ENCODE measurements at regions not wholly inside any gene's neighbourhood (a gene's known extent, or its start where the extent isn't known, plus 50 kb on each side); places are given as distances from the start of the nearest gene placed in this dataset.
"Not testable (repeated sequence)": the region's sequence is repeated elsewhere in the genome, so short reads cannot be mapped to it uniquely, and the experiment has no call there.

DNA sequence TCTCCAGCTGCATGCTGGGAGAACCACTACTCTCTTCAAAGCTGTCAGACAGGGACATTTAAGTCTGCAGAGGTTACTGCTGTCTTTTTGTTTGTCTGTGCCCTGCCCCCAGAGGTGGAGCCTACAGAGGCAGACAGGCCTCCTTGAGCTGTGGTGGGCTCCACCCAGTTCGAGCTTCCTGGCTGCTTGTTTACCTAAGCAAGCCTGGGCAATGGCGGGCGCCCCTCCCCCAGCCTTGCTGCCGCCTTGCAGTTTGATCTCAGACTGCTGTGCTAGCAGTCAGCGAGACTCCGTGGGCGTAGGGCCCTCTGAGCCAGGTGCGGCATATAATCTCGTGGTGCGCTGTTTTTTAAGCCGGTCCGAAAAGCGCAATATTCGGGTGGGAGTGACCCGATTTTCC, 215.0 kb downstream of the STIM2 start:
- H3K4me1 ChIP-seq; H3K4me3 ChIP-seq; intact Hi-C loops (cut with DNase I); DNase-seq (ENCODE audit: low spot score in 2 of 2); H3K36me3 ChIP-seq; H3K27ac ChIP-seq; H3K9me3 ChIP-seq; H3K27me3 ChIP-seq: not testable (repeated sequence)

- H3K4me3 ChIP-seq = no peak overlapping the region
- H3K9me3 ChIP-seq = no peaks in the 10 kb centered on the region
- H3K36me3 ChIP-seq = no peaks in the 10 kb centered on the region
- TF ChIP-seq, protein P1, sequence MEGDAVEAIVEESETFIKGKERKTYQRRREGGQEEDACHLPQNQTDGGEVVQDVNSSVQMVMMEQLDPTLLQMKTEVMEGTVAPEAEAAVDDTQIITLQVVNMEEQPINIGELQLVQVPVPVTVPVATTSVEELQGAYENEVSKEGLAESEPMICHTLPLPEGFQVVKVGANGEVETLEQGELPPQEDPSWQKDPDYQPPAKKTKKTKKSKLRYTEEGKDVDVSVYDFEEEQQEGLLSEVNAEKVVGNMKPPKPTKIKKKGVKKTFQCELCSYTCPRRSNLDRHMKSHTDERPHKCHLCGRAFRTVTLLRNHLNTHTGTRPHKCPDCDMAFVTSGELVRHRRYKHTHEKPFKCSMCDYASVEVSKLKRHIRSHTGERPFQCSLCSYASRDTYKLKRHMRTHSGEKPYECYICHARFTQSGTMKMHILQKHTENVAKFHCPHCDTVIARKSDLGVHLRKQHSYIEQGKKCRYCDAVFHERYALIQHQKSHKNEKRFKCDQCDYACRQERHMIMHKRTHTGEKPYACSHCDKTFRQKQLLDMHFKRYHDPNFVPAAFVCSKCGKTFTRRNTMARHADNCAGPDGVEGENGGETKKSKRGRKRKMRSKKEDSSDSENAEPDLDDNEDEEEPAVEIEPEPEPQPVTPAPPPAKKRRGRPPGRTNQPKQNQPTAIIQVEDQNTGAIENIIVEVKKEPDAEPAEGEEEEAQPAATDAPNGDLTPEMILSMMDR (IDR thresholded peaks at IDR 0.05) = no peak
- no peak overlapping the region for H3K27ac ChIP-seq
- no peaks in the 10 kb centered on the region for H3K4me1 ChIP-seq
- no peaks in the 10 kb centered on the region for H3K27me3 ChIP-seq
- no peak for DNase-seq (ENCODE audit: low spot score in 2 of 2)
- intact Hi-C loops (cut with DNase I) = no loop called here
Measured at GRCh38 chr4:27078934-27079455, 218.4 kb downstream of the STIM2 start.

DNA sequence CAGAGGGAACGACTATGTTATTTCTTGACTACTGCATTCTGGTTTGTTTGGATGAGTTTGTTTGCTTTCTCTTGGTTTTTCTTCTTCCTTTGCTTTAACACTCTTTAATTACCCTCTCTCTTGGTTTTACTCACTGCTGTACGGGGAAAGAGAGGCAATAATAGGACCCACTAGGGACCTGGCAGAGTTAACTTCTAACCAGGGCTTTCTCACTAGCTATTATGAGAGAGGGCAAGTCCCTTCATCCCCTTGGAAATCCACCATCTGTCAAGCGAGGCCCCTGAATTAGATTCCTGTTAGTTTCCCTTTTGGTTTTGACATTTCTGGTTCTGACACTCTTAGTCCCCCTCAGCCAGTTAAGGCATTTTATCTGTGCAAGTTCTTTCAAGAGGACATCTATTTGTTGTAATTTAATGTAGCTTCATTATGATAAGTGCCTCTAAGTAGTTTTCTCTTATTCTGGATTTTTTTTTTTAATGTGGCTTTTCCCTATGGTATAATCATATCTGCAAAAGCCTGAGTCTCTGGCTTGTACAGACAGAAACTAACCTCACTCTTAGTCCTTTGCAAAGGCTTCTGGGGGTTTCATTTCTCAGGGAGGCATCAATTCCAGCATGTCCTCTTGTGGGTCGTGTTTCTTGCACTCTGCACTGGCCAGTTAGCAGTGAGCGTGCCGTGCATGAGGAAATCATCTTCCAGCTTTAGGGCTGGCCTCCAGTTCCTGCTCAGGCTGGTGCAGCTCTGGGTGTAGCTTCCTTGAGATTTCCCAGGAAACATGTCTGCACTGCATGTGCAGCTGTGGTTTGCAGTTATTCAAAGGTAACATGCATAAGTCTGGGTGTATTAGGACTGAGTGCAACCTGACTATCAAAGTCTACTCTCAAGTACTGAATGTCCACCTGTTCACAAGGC, 221.3 kb downstream of the STIM2 start:
- no peak overlapping the region for H3K4me3 ChIP-seq
- no peaks in the 10 kb centered on the region for H3K36me3 ChIP-seq
- no peak overlapping the region for H3K27ac ChIP-seq
- H3K9me3 ChIP-seq = no peaks in the 10 kb centered on the region
- intact Hi-C loops (cut with DNase I) = no loop called here
- no peaks in the 10 kb centered on the region for H3K4me1 ChIP-seq
- TF ChIP-seq, protein P1 (IDR thresholded peaks at IDR 0.05) = no peak
- no peak for DNase-seq (ENCODE audit: low spot score in 2 of 2)
- no peaks in the 10 kb centered on the region for H3K27me3 ChIP-seq

DNA sequence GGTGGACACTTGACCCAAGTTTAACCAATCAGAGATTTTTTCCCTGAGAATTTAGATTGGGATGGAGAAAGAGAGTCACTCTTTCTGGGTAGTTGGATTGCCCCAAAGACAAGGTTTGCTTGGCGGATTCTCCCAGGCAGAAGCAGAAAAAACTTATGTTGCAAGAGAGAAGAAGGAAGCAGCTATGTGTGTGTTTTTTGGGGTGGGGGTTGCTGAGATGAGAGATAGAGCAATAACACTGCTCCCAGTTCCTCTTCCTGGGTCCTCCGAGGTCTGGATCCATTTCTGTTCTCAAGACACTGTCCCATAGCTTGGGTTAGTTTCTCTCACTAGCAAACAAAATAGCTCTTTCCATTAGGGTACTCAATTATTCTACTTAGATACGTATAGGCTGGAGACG, 222.1 kb downstream of the STIM2 start:
- H3K9me3 ChIP-seq = no peaks in the 10 kb centered on the region
- no peak for DNase-seq (ENCODE audit: low spot score in 2 of 2)
- H3K27ac ChIP-seq = no peak overlapping the region
- H3K27me3 ChIP-seq = no peaks in the 10 kb centered on the region
- no peaks in the 10 kb centered on the region for H3K36me3 ChIP-seq
- H3K4me3 ChIP-seq = no peak overlapping the region
- no peaks in the 10 kb centered on the region for H3K4me1 ChIP-seq
- intact Hi-C loops (cut with DNase I) = no loop called here
- TF ChIP-seq, protein P1 (IDR thresholded peaks at IDR 0.05) = no peak

- intact Hi-C loops (cut with DNase I) = no loop called here
- Histone ChIP-seq H3K9me3 (no peaks in the 10 kb centered on the region), H3K4me1 (no peaks in the 10 kb centered on the region), H3K36me3 (no peaks in the 10 kb centered on the region), H3K27me3 (no peaks in the 10 kb centered on the region), H3K27ac (no peak overlapping the region), H3K4me3 (peak overlapping the region; percentile 24 to 28)
- TF ChIP-seq, protein P1 (IDR thresholded peaks at IDR 0.05) = no peak
- no peak for DNase-seq (ENCODE audit: low spot score in 2 of 2)
Measured at GRCh38 chr4:27084685-27085361, 224.2 kb downstream of the STIM2 start.

GRCh38 chr4:27085396-27085795, 224.8 kb downstream of the STIM2 start:
- TF ChIP-seq, protein P1 (IDR thresholded peaks at IDR 0.05) = no peak
- Histone ChIP-seq H3K4me1 (no peaks in the 10 kb centered on the region), H3K9me3 (no peaks in the 10 kb centered on the region), H3K36me3 (no peaks in the 10 kb centered on the region), H3K27ac (no peak overlapping the region), H3K27me3 (no peaks in the 10 kb centered on the region), H3K4me3 (peak overlapping the region; percentile 24 to 28)
- DNase-seq (ENCODE audit: low spot score in 2 of 2) = no peak
- intact Hi-C loops (cut with DNase I) = no loop called here

Measured in ascending aorta (tissue), 2 donors.